ENCODE measurements at regions not wholly inside any gene's neighbourhood (a gene's known extent, or its start where the extent isn't known, plus 50 kb on each side); places are given as distances from the start of the nearest gene placed in this dataset.

GRCh38 chr7:8923164-8923806 is 489.9 kb downstream of the NXPH1 start:
- H3K9me3 ChIP-seq (ENCODE audit: insufficient read depth, low read length): no peaks in the 10 kb centered on the region
- H3K9ac ChIP-seq (ENCODE audit: low read length): no peak overlapping the region
- H3K27ac ChIP-seq (ENCODE audit: low read depth, low read length): no peak overlapping the region
- H2AFZ ChIP-seq (ENCODE audit: low read depth, low read length, severe bottlenecking): no peak overlapping the region
- no peaks in the 10 kb centered on the region for H3K9me2 ChIP-seq (replicated peaks; ENCODE audit: insufficient read depth, low read length)
- no peaks in the 10 kb centered on the region for H3K27me3 ChIP-seq (ENCODE audit: low read length)
- no peaks in the 10 kb centered on the region for H3K79me2 ChIP-seq (ENCODE audit: insufficient read depth, low read length)
- H4K20me1 ChIP-seq (ENCODE audit: low read depth, low read length): no peaks in the 10 kb centered on the region
- H3K36me3 ChIP-seq (ENCODE audit: low read length): no peaks in the 10 kb centered on the region
- H3K4me2 ChIP-seq (ENCODE audit: low read depth, low read length, poor library complexity, severe bottlenecking): no peak overlapping the region
- no peaks in the 10 kb centered on the region for H3F3A ChIP-seq (ENCODE audit: insufficient read depth)
- H3K4me3 ChIP-seq (ENCODE audit: insufficient read depth, low read length, poor library complexity, severe bottlenecking): no peak overlapping the region
- TF ChIP-seq CTCF (IDR thresholded peaks at IDR 0.05; ENCODE audit: insufficient read depth, low read length, poor library complexity, severe bottlenecking): no peak
- TF ChIP-seq EZH2phosphoT487 (conservative IDR thresholded peaks at IDR 0.05; ENCODE audit: low read length): no peak

- no peaks in the 10 kb centered on the region for H3K9me3 ChIP-seq (ENCODE audit: insufficient read depth, low read length)
- H3K27me3 ChIP-seq (ENCODE audit: low read length): no peaks in the 10 kb centered on the region
- no peak overlapping the region for H2AFZ ChIP-seq (ENCODE audit: low read depth, low read length, severe bottlenecking)
- no peak for TF ChIP-seq CTCF (IDR thresholded peaks at IDR 0.05; ENCODE audit: insufficient read depth, low read length, poor library complexity, severe bottlenecking)
- TF ChIP-seq EZH2phosphoT487 (conservative IDR thresholded peaks at IDR 0.05; ENCODE audit: low read length): no peak
- H3K36me3 ChIP-seq (ENCODE audit: low read length): no peaks in the 10 kb centered on the region
- H3K9me2 ChIP-seq (replicated peaks; ENCODE audit: insufficient read depth, low read length): no peaks in the 10 kb centered on the region
- no peak overlapping the region for H3K4me2 ChIP-seq (ENCODE audit: low read depth, low read length, poor library complexity, severe bottlenecking)
- H3K9ac ChIP-seq (ENCODE audit: low read length): no peak overlapping the region
- H4K20me1 ChIP-seq (ENCODE audit: low read depth, low read length): no peaks in the 10 kb centered on the region
- no peaks in the 10 kb centered on the region for H3F3A ChIP-seq (ENCODE audit: insufficient read depth)
- H3K4me3 ChIP-seq (ENCODE audit: insufficient read depth, low read length, poor library complexity, severe bottlenecking): no peak overlapping the region
- no peaks in the 10 kb centered on the region for H3K79me2 ChIP-seq (ENCODE audit: insufficient read depth, low read length)
- no peak overlapping the region for H3K27ac ChIP-seq (ENCODE audit: low read depth, low read length)
Measured at GRCh38 chr7:8931906-8932646, 498.7 kb downstream of the NXPH1 start.

- TF ChIP-seq EZH2phosphoT487 (conservative IDR thresholded peaks at IDR 0.05; ENCODE audit: low read length) (no peak), CTCF (IDR thresholded peaks at IDR 0.05; ENCODE audit: insufficient read depth, low read length, poor library complexity, severe bottlenecking) (no peak)
- Histone ChIP-seq H3K27me3 (ENCODE audit: low read length) (no peaks in the 10 kb centered on the region), H3K4me2 (ENCODE audit: low read depth, low read length, poor library complexity, severe bottlenecking) (no peak overlapping the region), H3K9me2 (replicated peaks; ENCODE audit: insufficient read depth, low read length) (no peaks in the 10 kb centered on the region), H3K36me3 (ENCODE audit: low read length) (no peaks in the 10 kb centered on the region), H4K20me1 (ENCODE audit: low read depth, low read length) (no peaks in the 10 kb centered on the region), H3K27ac (ENCODE audit: low read depth, low read length) (no peak overlapping the region), H3K79me2 (ENCODE audit: insufficient read depth, low read length) (no peaks in the 10 kb centered on the region), H3K4me3 (ENCODE audit: insufficient read depth, low read length, poor library complexity, severe bottlenecking) (no peak overlapping the region), H3F3A (ENCODE audit: insufficient read depth) (no peaks in the 10 kb centered on the region), H2AFZ (ENCODE audit: low read depth, low read length, severe bottlenecking) (no peak overlapping the region), H3K9me3 (ENCODE audit: insufficient read depth, low read length) (no peaks in the 10 kb centered on the region), H3K9ac (ENCODE audit: low read length) (no peak overlapping the region)
Measured at GRCh38 chr7:8932751-8933150, 499.3 kb downstream of the NXPH1 start.
